SK-N-SH treated with all-trans-retinoic acid at 6 μM for 48 hours (cell line): ENCODE measurements at regions not wholly inside any gene's neighbourhood (a gene's known extent, or its start where the extent isn't known, plus 50 kb on each side); places are given as distances from the start of the nearest gene placed in this dataset.
"Not testable (repeated sequence)": the region's sequence is repeated elsewhere in the genome, so short reads cannot be mapped to it uniquely, and the experiment has no call there.

ENCODE experiments used
- ATAC-seq: fragments of 200-7000 bp; cut with Tn5 transposase; 3 replicates; pipeline ENCODE4 v1.9.1; 2020; ENCODE audit warnings: mild to moderate bottlenecking, moderate library complexity
- ARNTL ChIP-seq: fragments of 450-650 bp; formaldehyde crosslinking; IDR thresholded peaks from 2 replicates; pipeline ENCODE4 v1.5.0; 2020; ENCODE audit warnings: low read depth, mild to moderate bottlenecking, moderate library complexity, borderline replicate concordance
- BACH2 ChIP-seq: fragments of 250-450 bp; sonication (Bioruptor Pico); IDR thresholded peaks from 2 replicates; pipeline ENCODE4 v1.9.0; 2021; ENCODE audit warnings: mild to moderate bottlenecking, borderline replicate concordance
- ESRRG ChIP-seq: fragments of 250-450 bp; sonication (Bioruptor Pico); IDR thresholded peaks from 2 replicates; pipeline ENCODE4 v1.6.1; 2021; ENCODE audit warnings: mild to moderate bottlenecking
- ISL1 ChIP-seq: fragments of 250-450 bp; sonication (Bioruptor Pico); IDR thresholded peaks from 2 replicates; pipeline ENCODE4 v2.1.2; 2022; ENCODE audit warnings: mild to moderate bottlenecking, moderate library complexity
- OSR1 ChIP-seq: fragments of 250-450 bp; sonication (Bioruptor Pico); IDR thresholded peaks from 2 replicates; pipeline ENCODE4 v1.8.0; 2022; ENCODE audit warnings: moderate library complexity, mild to moderate bottlenecking, inconsistent platforms
- PPARA ChIP-seq: fragments of 250-450 bp; sonication (Bioruptor Pico); IDR thresholded peaks from 2 replicates; pipeline ENCODE4 v1.5.0; 2020; ENCODE audit warnings: mild to moderate bottlenecking, borderline replicate concordance
- RARB ChIP-seq: fragments of 250-450 bp; sonication (Bioruptor Pico); IDR thresholded peaks from 2 replicates; pipeline ENCODE4 v1.8.0; 2021; ENCODE audit warnings: mild to moderate bottlenecking, moderate library complexity
- SNAI2 ChIP-seq: fragments of 250-450 bp; sonication (Bioruptor Pico); IDR thresholded peaks from 2 replicates; pipeline ENCODE4 v1.5.0; 2020; ENCODE audit warnings: mild to moderate bottlenecking, moderate library complexity
- TCF4 ChIP-seq: fragments of 250-450 bp; sonication (Bioruptor Pico); IDR thresholded peaks from 2 replicates; pipeline ENCODE4 v1.8.0; 2021; ENCODE audit warnings: mild to moderate bottlenecking, moderate library complexity, borderline replicate concordance
- TOX ChIP-seq: fragments of 250-450 bp; sonication (Bioruptor Pico); IDR thresholded peaks from 2 replicates; pipeline ENCODE4 v1.8.0; 2021; ENCODE audit warnings: mild to moderate bottlenecking, moderate library complexity, borderline replicate concordance
- ZC3H10 ChIP-seq: fragments of 250-450 bp; sonication (Bioruptor Pico); IDR thresholded peaks from 2 replicates; pipeline ENCODE4 v1.5.1; 2021; ENCODE audit warnings: mild to moderate bottlenecking, moderate library complexity
- ZFP3 ChIP-seq: fragments of 250-450 bp; sonication (Bioruptor Pico); IDR thresholded peaks from 2 replicates; pipeline ENCODE4 v1.5.0; 2020; ENCODE audit warnings: mild to moderate bottlenecking, moderate library complexity
- ZNF565 ChIP-seq: fragments of 450-650 bp; formaldehyde crosslinking; conservative IDR thresholded peaks from 2 replicates; pipeline ENCODE4 v1.5.0; 2020; ENCODE audit warnings: low read depth, mild to moderate bottlenecking, moderate library complexity
- ZNF70 ChIP-seq: fragments of 450-650 bp; formaldehyde crosslinking; IDR thresholded peaks from 2 replicates; pipeline ENCODE4 v1.5.0; 2020; ENCODE audit warnings: mild to moderate bottlenecking, moderate library complexity
- ZNF8 ChIP-seq: fragments of 450-650 bp; formaldehyde crosslinking; IDR thresholded peaks from 2 replicates; pipeline ENCODE4 v1.5.0; 2020; ENCODE audit warnings: mild to moderate bottlenecking, moderate library complexity
- TF ChIP-seq, protein P1 (sequence below): fragments of 250-450 bp; sonication (Bioruptor Pico); IDR thresholded peaks from 2 replicates; pipeline ENCODE4 v1.8.0; 2020; ENCODE audit warnings: mild to moderate bottlenecking, moderate library complexity, borderline replicate concordance
- TF ChIP-seq, protein P2 (sequence below): fragments of 250-450 bp; sonication (Bioruptor Pico); IDR thresholded peaks from 2 replicates; pipeline ENCODE4 v1.5.1; 2021; ENCODE audit warnings: mild to moderate bottlenecking, moderate library complexity
- TF ChIP-seq, protein P3 (sequence below): fragments of 250-450 bp; sonication (Bioruptor Pico); IDR thresholded peaks from 2 replicates; pipeline ENCODE4 v1.8.0; 2021; ENCODE audit warnings: low read depth, mild to moderate bottlenecking, moderate library complexity, borderline replicate concordance
- TF ChIP-seq, protein P4 (sequence below): fragments of 250-450 bp; sonication (Bioruptor Pico); IDR thresholded peaks from 2 replicates; pipeline ENCODE4 v1.5.1; 2020; ENCODE audit warnings: low read depth, mild to moderate bottlenecking, moderate library complexity
- TF ChIP-seq, protein P5 (sequence below): fragments of 250-450 bp; sonication (Bioruptor Pico); IDR thresholded peaks from 2 replicates; pipeline ENCODE4 v1.5.0; 2020; ENCODE audit warnings: mild to moderate bottlenecking, moderate library complexity

DNA sequence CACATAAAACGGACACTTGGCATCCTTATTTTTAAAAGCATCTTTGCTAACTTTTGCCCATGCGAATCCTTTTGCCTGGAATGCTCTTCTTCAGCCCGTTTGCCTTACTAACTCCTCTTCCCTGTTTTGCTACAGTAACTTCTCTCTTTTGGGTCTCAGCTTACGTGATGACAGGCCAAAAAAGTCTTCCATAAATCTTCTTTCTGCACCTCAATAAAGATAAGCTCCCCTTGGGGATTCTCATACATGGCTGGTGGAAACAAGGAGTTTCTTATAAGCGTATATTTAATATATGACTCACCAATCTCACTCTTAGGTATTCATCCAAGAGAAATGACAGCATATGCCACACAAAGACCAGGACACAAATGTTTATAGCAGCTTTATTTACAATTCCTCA is 192.7 kb downstream of the RCHY1 start:
- TF ChIP-seq BACH2 (no peak), TOX (no peak), ISL1 (CRISPR knock-in tag) (no peak), OSR1 (CRISPR knock-in tag) (no peak), ZFP3 (no peak), ZNF70 (no peak), ZC3H10 (CRISPR knock-in tag) (no peak), ESRRG (no peak), SNAI2 (CRISPR knock-in tag) (no peak), PPARA (CRISPR knock-in tag) (no peak), ARNTL (CRISPR knock-in tag) (no peak), RARB (no peak), ZNF8 (CRISPR knock-in tag) (no peak), ZNF565 (CRISPR knock-in tag) (no peak), TCF4 (CRISPR knock-in tag) (no peak)
- TF ChIP-seq, protein P1, sequence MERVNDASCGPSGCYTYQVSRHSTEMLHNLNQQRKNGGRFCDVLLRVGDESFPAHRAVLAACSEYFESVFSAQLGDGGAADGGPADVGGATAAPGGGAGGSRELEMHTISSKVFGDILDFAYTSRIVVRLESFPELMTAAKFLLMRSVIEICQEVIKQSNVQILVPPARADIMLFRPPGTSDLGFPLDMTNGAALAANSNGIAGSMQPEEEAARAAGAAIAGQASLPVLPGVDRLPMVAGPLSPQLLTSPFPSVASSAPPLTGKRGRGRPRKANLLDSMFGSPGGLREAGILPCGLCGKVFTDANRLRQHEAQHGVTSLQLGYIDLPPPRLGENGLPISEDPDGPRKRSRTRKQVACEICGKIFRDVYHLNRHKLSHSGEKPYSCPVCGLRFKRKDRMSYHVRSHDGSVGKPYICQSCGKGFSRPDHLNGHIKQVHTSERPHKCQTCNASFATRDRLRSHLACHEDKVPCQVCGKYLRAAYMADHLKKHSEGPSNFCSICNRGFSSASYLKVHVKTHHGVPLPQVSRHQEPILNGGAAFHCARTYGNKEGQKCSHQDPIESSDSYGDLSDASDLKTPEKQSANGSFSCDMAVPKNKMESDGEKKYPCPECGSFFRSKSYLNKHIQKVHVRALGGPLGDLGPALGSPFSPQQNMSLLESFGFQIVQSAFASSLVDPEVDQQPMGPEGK (CRISPR knock-in tag) = no peak
- TF ChIP-seq, protein P2, sequence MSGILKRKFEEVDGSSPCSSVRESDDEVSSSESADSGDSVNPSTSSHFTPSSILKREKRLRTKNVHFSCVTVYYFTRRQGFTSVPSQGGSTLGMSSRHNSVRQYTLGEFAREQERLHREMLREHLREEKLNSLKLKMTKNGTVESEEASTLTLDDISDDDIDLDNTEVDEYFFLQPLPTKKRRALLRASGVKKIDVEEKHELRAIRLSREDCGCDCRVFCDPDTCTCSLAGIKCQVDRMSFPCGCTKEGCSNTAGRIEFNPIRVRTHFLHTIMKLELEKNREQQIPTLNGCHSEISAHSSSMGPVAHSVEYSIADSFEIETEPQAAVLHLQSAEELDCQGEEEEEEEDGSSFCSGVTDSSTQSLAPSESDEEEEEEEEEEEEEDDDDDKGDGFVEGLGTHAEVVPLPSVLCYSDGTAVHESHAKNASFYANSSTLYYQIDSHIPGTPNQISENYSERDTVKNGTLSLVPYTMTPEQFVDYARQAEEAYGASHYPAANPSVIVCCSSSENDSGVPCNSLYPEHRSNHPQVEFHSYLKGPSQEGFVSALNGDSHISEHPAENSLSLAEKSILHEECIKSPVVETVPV (CRISPR knock-in tag) = no peak
- TF ChIP-seq, protein P3, sequence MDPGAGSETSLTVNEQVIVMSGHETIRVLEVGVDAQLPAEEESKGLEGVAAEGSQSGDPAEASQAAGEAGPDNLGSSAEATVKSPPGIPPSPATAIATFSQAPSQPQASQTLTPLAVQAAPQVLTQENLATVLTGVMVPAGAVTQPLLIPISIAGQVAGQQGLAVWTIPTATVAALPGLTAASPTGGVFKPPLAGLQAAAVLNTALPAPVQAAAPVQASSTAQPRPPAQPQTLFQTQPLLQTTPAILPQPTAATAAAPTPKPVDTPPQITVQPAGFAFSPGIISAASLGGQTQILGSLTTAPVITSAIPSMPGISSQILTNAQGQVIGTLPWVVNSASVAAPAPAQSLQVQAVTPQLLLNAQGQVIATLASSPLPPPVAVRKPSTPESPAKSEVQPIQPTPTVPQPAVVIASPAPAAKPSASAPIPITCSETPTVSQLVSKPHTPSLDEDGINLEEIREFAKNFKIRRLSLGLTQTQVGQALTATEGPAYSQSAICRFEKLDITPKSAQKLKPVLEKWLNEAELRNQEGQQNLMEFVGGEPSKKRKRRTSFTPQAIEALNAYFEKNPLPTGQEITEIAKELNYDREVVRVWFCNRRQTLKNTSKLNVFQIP (CRISPR knock-in tag) = no peak
- TF ChIP-seq, protein P4, sequence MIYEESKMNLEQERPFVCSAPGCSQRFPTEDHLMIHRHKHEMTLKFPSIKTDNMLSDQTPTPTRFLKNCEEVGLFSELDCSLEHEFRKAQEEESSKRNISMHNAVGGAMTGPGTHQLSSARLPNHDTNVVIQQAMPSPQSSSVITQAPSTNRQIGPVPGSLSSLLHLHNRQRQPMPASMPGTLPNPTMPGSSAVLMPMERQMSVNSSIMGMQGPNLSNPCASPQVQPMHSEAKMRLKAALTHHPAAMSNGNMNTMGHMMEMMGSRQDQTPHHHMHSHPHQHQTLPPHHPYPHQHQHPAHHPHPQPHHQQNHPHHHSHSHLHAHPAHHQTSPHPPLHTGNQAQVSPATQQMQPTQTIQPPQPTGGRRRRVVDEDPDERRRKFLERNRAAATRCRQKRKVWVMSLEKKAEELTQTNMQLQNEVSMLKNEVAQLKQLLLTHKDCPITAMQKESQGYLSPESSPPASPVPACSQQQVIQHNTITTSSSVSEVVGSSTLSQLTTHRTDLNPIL (CRISPR knock-in tag) = no peak
- TF ChIP-seq, protein P5, sequence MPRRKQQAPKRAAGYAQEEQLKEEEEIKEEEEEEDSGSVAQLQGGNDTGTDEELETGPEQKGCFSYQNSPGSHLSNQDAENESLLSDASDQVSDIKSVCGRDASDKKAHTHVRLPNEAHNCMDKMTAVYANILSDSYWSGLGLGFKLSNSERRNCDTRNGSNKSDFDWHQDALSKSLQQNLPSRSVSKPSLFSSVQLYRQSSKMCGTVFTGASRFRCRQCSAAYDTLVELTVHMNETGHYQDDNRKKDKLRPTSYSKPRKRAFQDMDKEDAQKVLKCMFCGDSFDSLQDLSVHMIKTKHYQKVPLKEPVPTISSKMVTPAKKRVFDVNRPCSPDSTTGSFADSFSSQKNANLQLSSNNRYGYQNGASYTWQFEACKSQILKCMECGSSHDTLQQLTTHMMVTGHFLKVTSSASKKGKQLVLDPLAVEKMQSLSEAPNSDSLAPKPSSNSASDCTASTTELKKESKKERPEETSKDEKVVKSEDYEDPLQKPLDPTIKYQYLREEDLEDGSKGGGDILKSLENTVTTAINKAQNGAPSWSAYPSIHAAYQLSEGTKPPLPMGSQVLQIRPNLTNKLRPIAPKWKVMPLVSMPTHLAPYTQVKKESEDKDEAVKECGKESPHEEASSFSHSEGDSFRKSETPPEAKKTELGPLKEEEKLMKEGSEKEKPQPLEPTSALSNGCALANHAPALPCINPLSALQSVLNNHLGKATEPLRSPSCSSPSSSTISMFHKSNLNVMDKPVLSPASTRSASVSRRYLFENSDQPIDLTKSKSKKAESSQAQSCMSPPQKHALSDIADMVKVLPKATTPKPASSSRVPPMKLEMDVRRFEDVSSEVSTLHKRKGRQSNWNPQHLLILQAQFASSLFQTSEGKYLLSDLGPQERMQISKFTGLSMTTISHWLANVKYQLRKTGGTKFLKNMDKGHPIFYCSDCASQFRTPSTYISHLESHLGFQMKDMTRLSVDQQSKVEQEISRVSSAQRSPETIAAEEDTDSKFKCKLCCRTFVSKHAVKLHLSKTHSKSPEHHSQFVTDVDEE (CRISPR knock-in tag) = no peak
- no peak for ATAC-seq

DNA sequence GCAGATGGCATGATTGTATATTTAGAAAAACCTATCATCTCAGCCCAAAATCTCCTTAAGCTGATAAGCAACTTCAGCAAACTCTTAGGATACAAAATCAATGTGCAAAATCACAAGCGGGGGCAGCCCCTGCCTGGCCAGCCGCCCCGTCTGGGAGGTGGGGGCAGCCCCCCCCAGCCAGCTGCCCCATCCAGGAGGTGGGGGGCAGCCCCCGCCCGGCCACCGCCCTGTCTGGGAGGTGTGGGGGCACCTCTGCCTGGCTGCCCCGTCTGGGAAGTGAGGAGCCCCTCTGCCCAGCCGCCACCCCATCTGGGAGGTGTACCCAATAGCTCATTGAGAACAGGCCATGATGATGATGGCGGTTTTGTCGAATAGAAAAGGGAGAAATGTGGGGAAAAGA is 196.6 kb downstream of the RCHY1 start:
- not testable (repeated sequence) for ATAC-seq

DNA sequence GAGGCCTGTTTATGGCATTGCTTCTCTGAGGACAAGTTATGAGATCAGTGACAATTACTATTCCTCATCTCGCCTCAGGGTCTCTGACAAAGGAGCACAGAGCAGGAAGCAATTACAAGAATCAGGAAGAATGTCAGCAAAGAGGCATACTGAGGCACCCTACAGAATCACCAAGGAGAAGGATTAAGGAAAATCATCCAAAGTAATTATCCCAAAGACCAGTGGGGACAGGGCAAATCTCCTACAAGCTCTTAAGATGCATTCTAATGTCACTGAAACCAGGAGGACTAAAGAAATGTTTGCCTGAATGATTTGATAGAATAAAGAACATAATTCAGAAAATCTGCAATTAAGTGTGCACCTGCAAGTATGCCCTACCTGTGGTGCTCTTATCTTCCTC is 206.2 kb downstream of the RCHY1 start:
- ATAC-seq = no peak
- TF ChIP-seq, protein P2 (CRISPR knock-in tag) = no peak
- TF ChIP-seq, protein P3 (CRISPR knock-in tag) = no peak
- TF ChIP-seq ESRRG (no peak), SNAI2 (CRISPR knock-in tag) (no peak), ZNF8 (CRISPR knock-in tag) (no peak), ZNF565 (CRISPR knock-in tag) (no peak), OSR1 (CRISPR knock-in tag) (no peak), BACH2 (no peak), PPARA (CRISPR knock-in tag) (no peak), ISL1 (CRISPR knock-in tag) (no peak)
- TF ChIP-seq, protein P4 (CRISPR knock-in tag) = no peak
- TF ChIP-seq, protein P5 (CRISPR knock-in tag) = no peak
